ENCODE measurements at regions not wholly inside any gene's neighbourhood (a gene's known extent, or its start where the extent isn't known, plus 50 kb on each side); places are given as distances from the start of the nearest gene placed in this dataset.
"Not testable (repeated sequence)": the region's sequence is repeated elsewhere in the genome, so short reads cannot be mapped to it uniquely, and the experiment has no call there.

- H3K36me3 Mint-ChIP-seq, DNase-seq, H3K4me3 Mint-ChIP-seq, H3K4me1 Mint-ChIP-seq, CTCF ChIA-PET, H3K27ac Mint-ChIP-seq, H3K27me3 Mint-ChIP-seq: not testable (repeated sequence)
- peaks cover 10% of the 10 kb centered on the region for H3K9me3 Mint-ChIP-seq
These were observed 59.0 kb upstream of the PARP8 start for GRCh38 chr5:50607456-50607855.

GRCh38 chr5:50607953-50608705 lies 58.3 kb upstream of the PARP8 start:
- H3K27me3 Mint-ChIP-seq, H3K4me3 Mint-ChIP-seq, DNase-seq, CTCF ChIA-PET, H3K36me3 Mint-ChIP-seq, H3K4me1 Mint-ChIP-seq, H3K27ac Mint-ChIP-seq: not testable (repeated sequence)
- H3K9me3 Mint-ChIP-seq = peaks cover 13% of the 10 kb centered on the region

- H3K27me3 Mint-ChIP-seq, H3K4me3 Mint-ChIP-seq, CTCF ChIA-PET, H3K36me3 Mint-ChIP-seq, DNase-seq, H3K27ac Mint-ChIP-seq, H3K4me1 Mint-ChIP-seq: not testable (repeated sequence)
- peaks cover 15% of the 10 kb centered on the region for H3K9me3 Mint-ChIP-seq
These were observed 53.4 kb upstream of the PARP8 start for GRCh38 chr5:50613057-50613456.
